Activated T-cell treated with anti-CD3 and anti-CD28 coated beads, Interleukin-2, amount 50 U/mL, for 4 hours (primary cell): ENCODE measurements at regions not wholly inside any gene's neighbourhood (a gene's known extent, or its start where the extent isn't known, plus 50 kb on each side); places are given as distances from the start of the nearest gene placed in this dataset.
"Not testable (repeated sequence)": the region's sequence is repeated elsewhere in the genome, so short reads cannot be mapped to it uniquely, and the experiment has no call there.

Experiments used
- ATAC-seq, 2 donors: fragments of 200-7000 bp; cut with Tn5 transposase; one replicate each; pipeline ENCODE4 v1.10.0; 2021
- DNase-seq: peaks from one replicate; pipeline ENCODE4 v3.0.0-alpha.2; 2020
- H3K27me3 Mint-ChIP-seq: one replicate; pipeline ENCODE4 v1.8.0; 2021; ENCODE audit warnings: low read depth, mixed read lengths
- H3K36me3 Mint-ChIP-seq: one replicate; pipeline ENCODE4 v1.8.0; 2022; ENCODE audit warnings: mixed read lengths; ENCODE audit not compliant: insufficient read depth
- H3K4me1 Mint-ChIP-seq: one replicate; pipeline ENCODE4 v1.8.0; 2021; ENCODE audit warnings: low read depth, mixed read lengths
- H3K4me3 Mint-ChIP-seq: one replicate; pipeline ENCODE4 v1.8.0; 2021; ENCODE audit warnings: mild to moderate bottlenecking, moderate library complexity, mixed read lengths
- H3K9me3 Mint-ChIP-seq: one replicate; pipeline ENCODE4 v1.8.0; 2021; ENCODE audit warnings: mixed read lengths

GRCh38 chr4:13992041-13992440 lies 364.5 kb upstream of the BOD1L1 start:
- Mint-ChIP-seq H3K27me3 (no peaks in the 10 kb centered on the region), H3K4me1 (no peaks in the 10 kb centered on the region), H3K9me3 (no peaks in the 10 kb centered on the region), H3K4me3 (no peak overlapping the region), H3K36me3 (no peaks in the 10 kb centered on the region)
- no peak for DNase-seq
- ATAC-seq = no peak

- Mint-ChIP-seq H3K9me3 (no peaks in the 10 kb centered on the region), H3K4me3 (no peak overlapping the region), H3K27me3 (no peaks in the 10 kb centered on the region), H3K4me1 (no peaks in the 10 kb centered on the region), H3K36me3 (no peaks in the 10 kb centered on the region)
- ATAC-seq (no peak), DNase-seq (no peak)
Measured at GRCh38 chr4:13992975-13993520, 365.5 kb upstream of the BOD1L1 start.

- ATAC-seq = no peak
- Mint-ChIP-seq H3K4me1 (no peaks in the 10 kb centered on the region), H3K4me3 (no peak overlapping the region), H3K36me3 (no peaks in the 10 kb centered on the region), H3K27me3 (no peaks in the 10 kb centered on the region), H3K9me3 (no peaks in the 10 kb centered on the region)
- DNase-seq = no peak
Measured at GRCh38 chr4:13994016-13994415, 366.5 kb upstream of the BOD1L1 start.

GRCh38 chr4:13998850-13999445 lies 371.4 kb upstream of the BOD1L1 start:
- Mint-ChIP-seq H3K4me3 (no peak overlapping the region), H3K27me3 (no peaks in the 10 kb centered on the region)
- DNase-seq = no peak

GRCh38 chr4:14000091-14000814 lies 372.7 kb upstream of the BOD1L1 start:
- Mint-ChIP-seq H3K4me1 (no peaks in the 10 kb centered on the region), H3K36me3 (no peaks in the 10 kb centered on the region), H3K27me3 (no peaks in the 10 kb centered on the region), H3K4me3 (no peak overlapping the region), H3K9me3 (peaks cover 26% of the 10 kb centered on the region)
- ATAC-seq (no peak), DNase-seq (no peak)

More at GRCh38 chr4:13998850-13999445, 371.4 kb upstream of the BOD1L1 start:
- Mint-ChIP-seq H3K9me3 (peaks cover 24% of the 10 kb centered on the region), H3K36me3 (no peaks in the 10 kb centered on the region), H3K4me1 (no peaks in the 10 kb centered on the region)
- ATAC-seq = no peak

DNA sequence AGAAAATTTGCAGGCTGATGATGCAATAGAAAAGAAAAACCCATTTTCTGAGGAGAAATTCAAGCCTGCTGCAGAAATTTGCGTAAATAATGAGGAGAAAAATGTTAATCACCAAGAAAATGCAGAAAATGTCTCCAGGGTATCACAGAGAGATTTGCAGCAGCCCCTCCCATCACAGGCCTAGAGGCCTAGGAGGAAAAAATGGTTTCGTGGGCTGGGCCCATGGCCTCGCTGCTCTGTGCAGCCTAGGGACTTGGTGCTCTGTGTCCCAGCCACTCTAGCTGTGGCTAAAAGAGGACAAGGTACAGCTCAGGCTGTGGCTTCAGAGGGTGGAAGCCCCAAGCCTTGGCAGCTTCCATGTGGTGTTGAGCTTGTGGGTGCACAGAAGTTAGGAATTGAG lies 374.8 kb upstream of the BOD1L1 start:
- not testable (repeated sequence) for ATAC-seq, H3K36me3 Mint-ChIP-seq, H3K4me3 Mint-ChIP-seq

GRCh38 chr4:14008494-14008893 lies 381.0 kb upstream of the BOD1L1 start:
- no peak for ATAC-seq

More for the DNA sequence above, 374.8 kb upstream of the BOD1L1 start:
- DNase-seq, H3K27me3 Mint-ChIP-seq, H3K4me1 Mint-ChIP-seq: not testable (repeated sequence)
- H3K9me3 Mint-ChIP-seq = peaks cover 26% of the 10 kb centered on the region

GRCh38 chr4:14018191-14018853 lies 390.8 kb upstream of the BOD1L1 start:
- Mint-ChIP-seq H3K4me3 (no peak overlapping the region), H3K9me3 (peaks cover 14% of the 10 kb centered on the region), H3K36me3 (no peaks in the 10 kb centered on the region), H3K4me1 (no peaks in the 10 kb centered on the region), H3K27me3 (no peaks in the 10 kb centered on the region)
- ATAC-seq = no peak
- no peak for DNase-seq

More at GRCh38 chr4:14008494-14008893, 381.0 kb upstream of the BOD1L1 start:
- Mint-ChIP-seq H3K9me3 (peaks cover 7% of the 10 kb centered on the region), H3K27me3 (no peaks in the 10 kb centered on the region), H3K4me1 (no peaks in the 10 kb centered on the region), H3K4me3 (no peak overlapping the region), H3K36me3 (no peaks in the 10 kb centered on the region)
- DNase-seq = no peak

- ATAC-seq (no peak), DNase-seq (no peak)
- Mint-ChIP-seq H3K4me1 (no peaks in the 10 kb centered on the region), H3K27me3 (no peaks in the 10 kb centered on the region), H3K4me3 (no peak overlapping the region), H3K9me3 (peaks cover 5% of the 10 kb centered on the region), H3K36me3 (no peaks in the 10 kb centered on the region)
Measured at GRCh38 chr4:14022456-14022855, 394.9 kb upstream of the BOD1L1 start.

DNA sequence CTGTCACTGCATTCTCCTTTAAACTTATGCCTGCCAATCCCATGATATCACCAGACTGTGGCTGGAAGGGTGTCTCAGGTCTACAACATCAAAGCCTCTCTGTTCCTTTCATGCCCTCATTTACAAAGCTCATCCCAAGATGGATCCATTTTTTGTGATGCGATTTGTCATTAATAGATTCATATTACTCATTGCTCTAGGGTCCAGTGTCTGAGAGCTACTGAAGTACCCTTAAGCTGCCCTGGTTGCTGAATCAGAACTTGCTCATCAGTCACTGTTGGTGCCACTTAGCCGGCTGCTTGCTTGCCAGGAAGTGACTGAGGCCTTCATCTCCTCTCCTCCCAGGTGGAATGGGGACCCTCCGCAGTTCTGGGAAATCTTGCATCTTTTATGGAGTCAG lies 395.5 kb upstream of the BOD1L1 start:
- DNase-seq = no peak
- no peaks in the 10 kb centered on the region for H3K27me3 Mint-ChIP-seq

GRCh38 chr4:14023896-14024295 lies 396.4 kb upstream of the BOD1L1 start:
- H3K9me3 Mint-ChIP-seq = peaks cover 2% of the 10 kb centered on the region
- no peaks in the 10 kb centered on the region for H3K27me3 Mint-ChIP-seq
- no peaks in the 10 kb centered on the region for H3K36me3 Mint-ChIP-seq
- ATAC-seq (no peak), DNase-seq (no peak)
- no peak overlapping the region for H3K4me3 Mint-ChIP-seq
- H3K4me1 Mint-ChIP-seq = no peaks in the 10 kb centered on the region

More for the DNA sequence above, 395.5 kb upstream of the BOD1L1 start:
- Mint-ChIP-seq H3K9me3 (peaks cover 5% of the 10 kb centered on the region), H3K4me3 (no peak overlapping the region), H3K36me3 (no peaks in the 10 kb centered on the region), H3K4me1 (no peaks in the 10 kb centered on the region)
- ATAC-seq = no peak

DNA sequence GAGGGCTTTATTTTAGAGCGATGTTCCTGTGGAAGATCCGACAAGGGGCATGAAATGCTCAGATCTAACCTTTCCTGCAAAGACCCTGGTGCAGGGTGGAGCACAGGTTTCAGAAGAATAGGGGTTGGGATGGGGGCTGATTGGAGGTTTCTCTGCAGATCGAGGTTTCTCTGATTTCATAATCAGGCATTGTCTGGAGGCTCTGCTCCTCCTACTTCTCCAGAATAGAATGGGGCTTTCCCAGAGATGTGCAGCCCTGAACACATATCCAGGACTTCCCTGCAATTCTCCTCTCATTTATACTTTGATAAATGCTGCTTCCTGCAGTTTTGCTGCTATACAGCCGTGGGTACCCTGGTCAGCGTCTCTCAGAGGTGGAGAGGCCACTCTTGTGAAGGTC lies 397.6 kb upstream of the BOD1L1 start:
- Mint-ChIP-seq H3K27me3 (no peaks in the 10 kb centered on the region), H3K9me3 (peaks cover 2% of the 10 kb centered on the region), H3K4me3 (no peak overlapping the region), H3K36me3 (no peaks in the 10 kb centered on the region), H3K4me1 (no peaks in the 10 kb centered on the region)
- no peak for DNase-seq
- no peak for ATAC-seq

DNA sequence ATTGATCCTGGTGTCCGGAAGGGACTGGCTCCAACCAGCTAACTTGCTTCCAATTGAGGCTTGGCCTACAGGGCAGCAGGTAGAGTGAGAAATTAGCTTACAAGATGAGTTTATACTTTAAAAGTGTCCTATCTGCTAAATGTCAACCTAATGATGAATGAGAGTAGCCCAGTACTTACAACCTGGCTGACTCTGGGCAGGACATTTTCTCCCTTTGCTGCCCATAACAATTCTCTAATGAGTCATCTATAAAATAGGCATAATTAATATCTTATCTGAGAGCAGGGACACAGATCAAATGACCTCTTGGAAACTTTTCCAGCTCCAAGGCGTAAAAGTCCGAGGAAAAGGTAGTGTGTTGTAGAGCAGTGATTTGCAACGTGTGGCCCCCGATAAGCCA lies 398.4 kb upstream of the BOD1L1 start:
- H3K27me3 Mint-ChIP-seq = no peaks in the 10 kb centered on the region
- H3K4me3 Mint-ChIP-seq = no peak overlapping the region
- H3K36me3 Mint-ChIP-seq = no peaks in the 10 kb centered on the region

GRCh38 chr4:14028862-14029261 lies 401.3 kb upstream of the BOD1L1 start:
- no peaks in the 10 kb centered on the region for H3K27me3 Mint-ChIP-seq
- no peak overlapping the region for H3K4me3 Mint-ChIP-seq
- H3K36me3 Mint-ChIP-seq = no peaks in the 10 kb centered on the region
- DNase-seq (no peak), ATAC-seq (no peak)
- no peaks in the 10 kb centered on the region for H3K9me3 Mint-ChIP-seq
- H3K4me1 Mint-ChIP-seq = no peaks in the 10 kb centered on the region

More for the DNA sequence above, 398.4 kb upstream of the BOD1L1 start:
- H3K9me3 Mint-ChIP-seq = peaks cover 2% of the 10 kb centered on the region
- no peaks in the 10 kb centered on the region for H3K4me1 Mint-ChIP-seq
- DNase-seq (no peak), ATAC-seq (no peak)
